H1 (cell line): ENCODE measurements at regions not wholly inside any gene's neighbourhood (a gene's known extent, or its start where the extent isn't known, plus 50 kb on each side); places are given as distances from the start of the nearest gene placed in this dataset.

ENCODE experiments used
- CTCF ChIA-PET: fragments of 300-600 bp; sonication (Branson Sonifier 250); formaldehyde crosslinking; loops from one replicate; lab custom pipeline; 2021; ENCODE audit not compliant: partially characterized antibody; lab: Charles Lee
- POLR2A ChIA-PET: fragments of 300-600 bp; sonication (Branson Sonifier 250); formaldehyde crosslinking; loops from one replicate; lab custom pipeline; 2021; ENCODE audit warnings: inconsistent platforms; ENCODE audit not compliant: partially characterized antibody; lab: Charles Lee
- DNase-seq, 2 experiments: peaks; one replicate each; pipeline versions ENCODE4 v3.0.0 to v3.0.0-alpha.2; 2010 to 2022; ENCODE audit warnings: low spot score in 2 of 2, low read depth in 1 of 2, mixed read lengths in 1 of 2
- FAIRE-seq: peaks from 2 replicates; lab custom pipeline; 2011; peaks lifted over from hg19 to GRCh38; lab: Jason Lieb, UNC
- H2AFZ ChIP-seq: 2 replicates; pipeline ENCODE4 v1.8.1; 2012; ENCODE audit warnings: low read length, inconsistent platforms
- H2AK5ac ChIP-seq: 2 replicates; pipeline ENCODE4 v1.6.1; 2013; ENCODE audit warnings: low read depth, low read length
- H2BK120ac ChIP-seq: replicated peaks from 2 replicates; pipeline ENCODE3; 2013; ENCODE audit warnings: low read depth, low read length, inconsistent platforms
- H2BK12ac ChIP-seq: 2 replicates; pipeline ENCODE4 v1.6.1; 2013; ENCODE audit warnings: low read depth, low read length
- H2BK15ac ChIP-seq: 2 replicates; pipeline ENCODE4 v1.6.1; 2013; ENCODE audit warnings: low read length
- H2BK20ac ChIP-seq: 2 replicates; pipeline ENCODE4 v1.6.1; 2013; ENCODE audit warnings: low read length
- H2BK5ac ChIP-seq: 2 replicates; pipeline ENCODE4 v1.6.1; 2013; ENCODE audit warnings: low read depth, low read length
- H3K14ac ChIP-seq: 2 replicates; pipeline ENCODE4 v1.6.1; 2013; ENCODE audit warnings: inconsistent platforms; ENCODE audit not compliant: insufficient read length
- H3K18ac ChIP-seq: 2 replicates; pipeline ENCODE4 v1.6.1; 2013; ENCODE audit warnings: low read length; ENCODE audit errors: extremely low read depth
- H3K23ac ChIP-seq: 2 replicates; pipeline ENCODE4 v1.6.1; 2013; ENCODE audit warnings: inconsistent platforms; ENCODE audit not compliant: insufficient read length
- H3K23me2 ChIP-seq: 2 replicates; pipeline ENCODE4 v1.6.1; 2013; ENCODE audit warnings: low read depth, low read length
- H3K27ac ChIP-seq: 2 replicates; pipeline ENCODE4 v1.6.1; 2011; ENCODE audit warnings: low read depth, low read length, inconsistent platforms
- H3K27me3 ChIP-seq, 4 experiments: replicated peaks in 1 of 4; 1 replicate in 1 of 4; 2 replicates in 3 of 4; pipeline versions ENCODE4 v1.6.1 to v1.8.1; 2011 to 2013; ENCODE audit warnings: low read length in 3 of 4, mild to moderate bottlenecking in 3 of 4, inconsistent platforms in 2 of 4, mixed read lengths in 2 of 4, moderate library complexity in 1 of 4; ENCODE audit not compliant: control insufficient read depth in 3 of 4, insufficient read depth in 3 of 4; ENCODE audit errors: extremely low read depth in 1 of 4
- H3K36me3 ChIP-seq, 4 experiments: 2 replicates each; pipeline versions ENCODE4 v1.6.1 to v1.8.1; 2011 to 2013; ENCODE audit warnings: mild to moderate bottlenecking in 4 of 4, low read length in 3 of 4, moderate library complexity in 2 of 4, control low read depth in 1 of 4, inconsistent platforms in 1 of 4; ENCODE audit not compliant: insufficient read depth in 4 of 4, control insufficient read depth in 2 of 4
- H3K4ac ChIP-seq: replicated peaks from 2 replicates; pipeline ENCODE3; 2013; ENCODE audit warnings: low read length, low read depth, mixed read lengths, inconsistent platforms; ENCODE audit not compliant: insufficient read length
- H3K4me1 ChIP-seq, 4 experiments: replicated peaks in 1 of 4; 1 replicate in 1 of 4; 2 replicates in 3 of 4; pipeline versions ENCODE4 v1.6.1 to v1.8.1; 2011 to 2013; ENCODE audit warnings: low read length in 3 of 4, inconsistent platforms in 2 of 4, mixed read lengths in 1 of 4; ENCODE audit not compliant: insufficient read depth in 4 of 4, control insufficient read depth in 3 of 4
- H3K4me2 ChIP-seq, 2 experiments: 2 replicates each; pipeline versions ENCODE4 v1.6.1 to v1.8.1; 2011 to 2013; ENCODE audit warnings: low read depth in 2 of 2, low read length in 2 of 2, control low read depth in 1 of 2, inconsistent platforms in 1 of 2, mild to moderate bottlenecking in 1 of 2; ENCODE audit not compliant: insufficient read depth in 1 of 2
- H3K4me3 ChIP-seq, 4 experiments: fragments of 200-600, 300-600 bp in 1 of 4; sonication (generic), shearing (Covaris generic), sonication (Bioruptor Twin) in 1 of 4; 2 replicates each; pipeline versions ENCODE4 v1.5.1 to v1.8.1; 2011 to 2016; ENCODE audit warnings: low read length in 4 of 4, low read depth in 3 of 4, control low read depth in 2 of 4, inconsistent platforms in 2 of 4, mild to moderate bottlenecking in 2 of 4, mixed read lengths in 1 of 4, moderate library complexity in 1 of 4; ENCODE audit not compliant: insufficient read depth in 2 of 4; ENCODE audit errors: extremely low read depth in 1 of 4
- H3K56ac ChIP-seq: replicated peaks from 2 replicates; pipeline ENCODE3; 2013; ENCODE audit warnings: low read depth, mild to moderate bottlenecking, mixed read lengths, low read length, inconsistent platforms; ENCODE audit not compliant: insufficient read length
- H3K79me1 ChIP-seq: 2 replicates; pipeline ENCODE4 v1.6.1; 2013; ENCODE audit warnings: low read depth, low read length, control low read depth
- H3K79me2 ChIP-seq, 2 experiments: 2 replicates each; pipeline versions ENCODE4 v1.6.1 to v1.8.1; 2012 to 2013; ENCODE audit warnings: low read length in 2 of 2, mild to moderate bottlenecking in 2 of 2, inconsistent platforms in 1 of 2; ENCODE audit not compliant: insufficient read depth in 2 of 2, control insufficient read depth in 1 of 2
- H3K9ac ChIP-seq, 4 experiments: replicated peaks in 1 of 4; 1 replicate in 1 of 4; 2 replicates in 3 of 4; pipeline versions ENCODE4 v1.6.1 to v1.8.1; 2011 to 2013; ENCODE audit warnings: low read depth in 3 of 4, low read length in 3 of 4, control low read depth in 2 of 4, mild to moderate bottlenecking in 2 of 4, moderate library complexity in 2 of 4, inconsistent platforms in 1 of 4; ENCODE audit errors: extremely low read depth in 1 of 4
- H3K9me3 ChIP-seq, 2 experiments: 2 replicates each; pipeline versions ENCODE4 v1.6.1 to v1.8.1; 2012 to 2013; ENCODE audit warnings: mild to moderate bottlenecking in 2 of 2, moderate library complexity in 2 of 2, control low read depth in 1 of 2, inconsistent platforms in 1 of 2, low read depth in 1 of 2, low read length in 1 of 2, mixed read lengths in 1 of 2; ENCODE audit not compliant: insufficient read depth in 2 of 2
- H4K20me1 ChIP-seq, 2 experiments: replicated peaks in 1 of 2; 2 replicates each; pipeline versions ENCODE3 to v1.8.1; 2011 to 2013; ENCODE audit warnings: inconsistent platforms in 2 of 2, low read length in 2 of 2, mild to moderate bottlenecking in 1 of 2; ENCODE audit not compliant: insufficient read depth in 2 of 2, control insufficient read depth in 1 of 2
- H4K5ac ChIP-seq: 2 replicates; pipeline ENCODE4 v1.6.1; 2013; ENCODE audit warnings: low read length, low read depth, mixed read lengths, inconsistent platforms; ENCODE audit not compliant: insufficient read length
- H4K8ac ChIP-seq: 2 replicates; pipeline ENCODE4 v1.8.0; 2013; ENCODE audit warnings: mild to moderate bottlenecking, moderate library complexity, low read length, inconsistent platforms; ENCODE audit not compliant: insufficient read depth; ENCODE audit errors: extremely low read depth
- H4K91ac ChIP-seq: replicated peaks from 2 replicates; pipeline ENCODE3; 2013; ENCODE audit warnings: low read length, mixed read lengths, inconsistent platforms; ENCODE audit not compliant: insufficient read length
- JUND ChIP-seq: IDR thresholded peaks from 2 replicates; pipeline ENCODE4 v1.6.1; 2011; ENCODE audit warnings: mild to moderate bottlenecking, improper control_type of control experiment, low read length
- WGBS, 2 experiments: shearing (Covaris generic) in 1 of 2; methylation state at CpG; one replicate each; pipeline versions ENCODE4 v1.1.6 to v1.1.7; 2013 to 2015; ENCODE audit warnings: low lambda C conversion rate in 2 of 2, mixed read lengths in 2 of 2, inconsistent platforms in 1 of 2, low coverage in 1 of 2, missing lambda C conversion rate in 1 of 2; ENCODE audit not compliant: insufficient replicate concordance in 2 of 2, insufficient coverage in 1 of 2, insufficient read length in 1 of 2; ENCODE audit errors: extremely low coverage in 1 of 2, missing lambda C conversion rate in 1 of 2; 5-methylcytosine and 5-hydroxymethylcytosine counted together

GRCh38 chrY:8815616-8816015, 521.6 kb upstream of the TSPY4 start:
- Histone ChIP-seq H2BK15ac (no peak overlapping the region), H2AFZ (no peak overlapping the region), H3K79me1 (no peaks in the 10 kb centered on the region), H3K4me3 (no peak overlapping the region), H4K91ac (no peak overlapping the region), H2BK120ac (no peak overlapping the region), H3K23me2 (no peaks in the 10 kb centered on the region), H3K9me3 (peaks cover 7% of the 10 kb centered on the region in 2 experiments; a peak in 2 of 4 replicates), H3K27me3 (no peaks in the 10 kb centered on the region), H3K79me2 (no peaks in the 10 kb centered on the region), H3K4me2 (no peak overlapping the region), H4K5ac (no peak overlapping the region), H3K36me3 (no peaks in the 10 kb centered on the region), H3K14ac (no peak overlapping the region), H3K27ac (no peak overlapping the region), H4K8ac (no peak overlapping the region), H4K20me1 (no peaks in the 10 kb centered on the region), H3K23ac (no peak overlapping the region), H2BK5ac (no peak overlapping the region), H3K4me1 (no peaks in the 10 kb centered on the region), H3K18ac (no peak overlapping the region), H2BK20ac (no peak overlapping the region), H3K4ac (no peak overlapping the region), H3K56ac (no peak overlapping the region), H2BK12ac (no peak overlapping the region), H3K9ac (no peak overlapping the region), H2AK5ac (no peak overlapping the region)
- CTCF ChIA-PET = no interaction called here
- FAIRE-seq = no peak
- no peak for DNase-seq
- POLR2A ChIA-PET = no interaction called here
- 25% methylated on average over 1 of the region's 1 CpG; no CpG with 5 or more reads in 1 of the 2 experiments for WGBS, 2 experiments
- no peak for TF ChIP-seq JUND
